Naive thymus-derived CD8-positive, alpha-beta T cell (primary cell): ENCODE measurements at regions not wholly inside any gene's neighbourhood (a gene's known extent, or its start where the extent isn't known, plus 50 kb on each side); places are given as distances from the start of the nearest gene placed in this dataset.

Experiments
- ATAC-seq, 2 donors: fragments of 150-1000 bp; cut with Tn5 transposase in 1 of 2; sonication (Bioruptor Pico), chemical (Tn5 transposase) in 1 of 2; 1 replicate in 1 of 2; 2 replicates in 1 of 2; pipeline ENCODE4 v1.10.0; 2021; ENCODE audit warnings: mild to moderate bottlenecking in 2 of 2, moderate library complexity in 2 of 2
- POLR2A ChIA-PET: fragments of 350-600 bp; sonication (Branson Sonifier 250); formaldehyde crosslinking; loops from one replicate; lab custom pipeline; 2021; ENCODE audit warnings: antibody characterized with exemption; lab: Charles Lee
- DNase-seq, 10 donors: peaks; one replicate each; pipeline versions ENCODE4 v3.0.0 to v3.0.0-alpha.2; 2020 to 2022
- H3K27ac Mint-ChIP-seq, 10 donors: one replicate each; pipeline ENCODE4 v1.8.0; 2020 to 2022; ENCODE audit warnings: mild to moderate bottlenecking in 10 of 10, mixed read lengths in 10 of 10, moderate library complexity in 4 of 10, inconsistent platforms in 1 of 10
- H3K27me3 Mint-ChIP-seq, 5 donors: one replicate each; pipeline ENCODE4 v1.8.0; 2021 to 2022; ENCODE audit warnings: mixed read lengths in 5 of 5
- H3K36me3 Mint-ChIP-seq, 3 donors: one replicate each; pipeline ENCODE4 v1.8.0; 2020 to 2022; ENCODE audit warnings: mixed read lengths in 3 of 3, mild to moderate bottlenecking in 2 of 3, inconsistent platforms in 1 of 3
- H3K4me1 Mint-ChIP-seq, 4 donors: one replicate each; pipeline ENCODE4 v1.8.0; 2021 to 2022; ENCODE audit warnings: mixed read lengths in 4 of 4
- H3K4me3 Mint-ChIP-seq, 10 donors: one replicate each; pipeline ENCODE4 v1.8.0; 2020 to 2022; ENCODE audit warnings: mild to moderate bottlenecking in 10 of 10, mixed read lengths in 10 of 10, moderate library complexity in 6 of 10, inconsistent platforms in 1 of 10
- H3K9me3 Mint-ChIP-seq, 9 donors: one replicate each; pipeline ENCODE4 v1.8.0; 2020 to 2022; ENCODE audit warnings: mixed read lengths in 9 of 9, mild to moderate bottlenecking in 3 of 9, inconsistent platforms in 1 of 9, moderate library complexity in 1 of 9

DNA sequence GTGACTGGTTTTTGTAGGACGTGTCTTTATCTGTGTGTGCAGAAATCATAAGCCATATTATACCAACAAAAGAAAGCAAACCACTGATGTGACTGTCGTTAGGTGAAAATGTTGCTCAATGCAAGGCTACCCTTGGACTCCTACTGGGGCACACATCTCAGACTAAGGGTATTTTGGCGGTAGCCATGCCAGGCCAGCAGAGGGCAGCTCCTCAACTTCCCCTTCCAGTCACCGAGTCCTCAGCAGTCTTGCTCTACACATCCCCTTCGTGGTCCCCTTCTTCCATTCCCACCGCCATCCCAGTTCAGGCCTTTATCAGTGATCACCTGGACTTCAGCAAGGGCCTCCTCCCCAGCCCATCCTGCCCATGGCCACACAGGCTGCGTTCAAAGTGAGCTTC, 113.7 kb upstream of the GGTLC1 start:
- Mint-ChIP-seq H3K4me3 (no peak overlapping the region), H3K27me3 (peaks cover 0 to 13% (median 4%) of the 10 kb centered on the region in 5 donors), H3K27ac (peak overlapping the region in 3 of 10 donors; percentile 18 to 74 (median 20)), H3K36me3 (no peaks in the 10 kb centered on the region), H3K4me1 (peaks cover 4 to 8% (median 6%) of the 10 kb centered on the region in 4 donors), H3K9me3 (no peaks in the 10 kb centered on the region)
- peak in 1 of 2 donors; percentile 16 for ATAC-seq
- peak in 3 of 10 donors; percentile 10 to 20 (median 12) for DNase-seq
- POLR2A ChIA-PET: no interaction called here

GRCh38 chr20:24100370-24101011, 111.9 kb upstream of the GGTLC1 start:
- POLR2A ChIA-PET: no interaction called here
- Mint-ChIP-seq H3K36me3 (no peaks in the 10 kb centered on the region), H3K4me3 (no peak overlapping the region), H3K27me3 (peaks cover 0 to 13% (median 4%) of the 10 kb centered on the region in 5 donors), H3K4me1 (peaks cover 4 to 8% (median 7%) of the 10 kb centered on the region in 4 donors), H3K27ac (peak overlapping the region in 7 of 10 donors; percentile 20 to 93 (median 66)), H3K9me3 (no peaks in the 10 kb centered on the region)
- ATAC-seq (peak; percentile 96 to 99), DNase-seq (peak; percentile 15 to 82 (median 50))

- DNase-seq: no peak
These were observed 110.3 kb upstream of the GGTLC1 start for GRCh38 chr20:24098886-24099285.

DNA sequence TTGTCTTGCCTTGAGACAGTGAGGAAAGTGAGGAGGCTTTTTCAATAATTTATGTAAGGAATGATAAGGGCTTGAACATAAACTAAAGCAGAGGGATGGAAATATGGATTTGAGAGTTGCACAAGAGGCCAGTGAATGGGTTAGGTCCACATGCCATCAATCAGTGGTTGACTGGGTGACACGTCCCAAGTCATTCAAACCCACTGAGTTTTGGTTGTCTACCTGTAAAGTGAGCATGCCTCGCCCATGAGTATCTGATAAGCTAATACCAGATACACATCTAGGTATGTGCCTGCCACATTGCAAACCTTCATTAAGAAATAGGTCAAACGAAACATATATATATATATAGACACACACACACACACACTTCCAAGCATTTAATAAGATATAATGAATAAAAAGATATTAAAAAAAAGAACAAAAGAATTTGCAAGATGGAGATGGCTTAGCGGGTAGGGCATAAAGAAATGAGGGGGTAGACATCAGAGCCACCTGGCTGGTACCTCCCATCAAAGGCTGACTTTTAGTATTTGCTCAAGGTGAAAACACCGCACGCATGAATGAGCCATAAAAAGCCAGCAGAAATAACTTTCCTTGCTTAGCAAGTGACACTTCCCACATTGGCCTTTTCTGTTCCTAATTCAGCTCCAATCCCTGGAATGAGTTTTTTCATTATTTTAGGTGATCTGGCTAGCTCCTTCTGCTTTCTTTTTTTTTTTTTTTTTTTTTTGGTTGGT, 109.1 kb upstream of the GGTLC1 start:
- H3K27ac Mint-ChIP-seq: peak overlapping the region in 1 of 10 donors; percentile 23
- H3K27me3 Mint-ChIP-seq: peaks cover 0 to under 1% (median 0%) of the 10 kb centered on the region in 5 donors
- H3K36me3 Mint-ChIP-seq: peaks cover 0 to 1% (median 0%) of the 10 kb centered on the region in 3 donors
- ATAC-seq: no peak
- POLR2A ChIA-PET: interaction anchor here (0.6 kb wide), 1 partner anchor 192 kb away, joined by 3 read pairs; no protein-coding TSS in a partner anchor
- H3K4me1 Mint-ChIP-seq: peaks cover 4 to 8% (median 7%) of the 10 kb centered on the region in 4 donors
- no peaks in the 10 kb centered on the region for H3K9me3 Mint-ChIP-seq
- H3K4me3 Mint-ChIP-seq: no peak overlapping the region
- no peak for DNase-seq

More at GRCh38 chr20:24098886-24099285, 110.3 kb upstream of the GGTLC1 start:
- Mint-ChIP-seq H3K27me3 (peaks cover 0 to 2% (median 0%) of the 10 kb centered on the region in 5 donors), H3K27ac (peak overlapping the region in 2 of 10 donors; percentile 16 to 17), H3K9me3 (no peaks in the 10 kb centered on the region), H3K36me3 (peaks cover 0 to 1% (median 0%) of the 10 kb centered on the region in 3 donors), H3K4me3 (no peak overlapping the region), H3K4me1 (peaks cover 4 to 8% (median 7%) of the 10 kb centered on the region in 4 donors)
- POLR2A ChIA-PET: no interaction called here
- no peak for ATAC-seq

DNA sequence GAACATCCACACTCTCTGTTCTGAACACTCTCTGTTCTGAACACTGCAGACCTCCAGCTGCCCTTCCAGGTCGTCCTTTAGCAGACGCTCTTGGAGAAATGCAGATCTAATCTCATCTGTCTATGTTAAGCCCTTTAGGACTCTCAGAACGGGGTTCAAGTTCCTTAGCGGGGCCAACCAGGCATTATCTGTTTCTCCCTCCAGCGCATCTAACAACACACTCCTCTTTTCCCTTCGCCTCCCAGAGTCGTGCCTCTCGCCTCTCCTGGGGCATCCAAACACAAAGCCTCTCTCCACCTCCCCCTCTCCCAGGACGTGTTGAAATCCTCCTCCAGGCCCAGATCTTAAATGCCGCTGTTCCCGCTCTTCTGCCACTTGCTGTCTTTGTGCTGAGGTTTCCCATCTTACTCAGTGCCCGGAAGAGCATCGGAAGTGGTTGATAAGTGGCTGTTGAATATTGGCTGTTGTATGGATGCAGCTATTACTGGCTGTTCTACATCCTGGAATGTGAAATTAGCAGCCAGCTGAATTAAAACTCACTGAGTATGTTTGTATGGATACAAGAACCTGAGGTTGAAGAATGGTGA, 108.4 kb upstream of the GGTLC1 start:
- no peaks in the 10 kb centered on the region for H3K27me3 Mint-ChIP-seq
- H3K36me3 Mint-ChIP-seq: peaks cover 0 to 1% (median 0%) of the 10 kb centered on the region in 3 donors
- H3K9me3 Mint-ChIP-seq: no peaks in the 10 kb centered on the region
- POLR2A ChIA-PET: no interaction called here
- H3K4me3 Mint-ChIP-seq: no peak overlapping the region
- ATAC-seq: no peak
- DNase-seq: no peak
- peaks cover 4 to 8% (median 7%) of the 10 kb centered on the region in 4 donors for H3K4me1 Mint-ChIP-seq
- H3K27ac Mint-ChIP-seq: peak overlapping the region in 2 of 10 donors; percentile 30 to 55

DNA sequence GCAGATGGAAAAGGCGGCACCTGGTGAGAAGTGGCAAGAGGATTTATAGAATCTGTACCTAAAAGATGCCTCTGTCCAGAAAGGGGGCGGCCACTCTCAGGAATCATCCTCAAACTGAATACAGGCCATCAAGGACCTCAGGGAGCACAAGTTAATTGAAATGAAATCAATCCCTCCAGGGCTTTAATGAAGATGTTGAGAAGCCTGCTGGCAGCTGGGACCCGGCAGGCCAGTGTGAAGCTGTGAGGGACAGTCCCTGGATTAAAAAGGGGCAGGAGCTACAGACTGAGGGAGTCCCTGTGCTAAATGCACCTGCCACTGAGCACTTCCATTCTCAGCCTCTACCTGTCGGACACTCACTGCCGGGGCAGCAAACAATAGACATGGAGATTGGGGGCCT, 107.7 kb upstream of the GGTLC1 start:
- Mint-ChIP-seq H3K9me3 (no peaks in the 10 kb centered on the region), H3K27me3 (no peaks in the 10 kb centered on the region), H3K4me1 (peaks cover 4 to 8% (median 7%) of the 10 kb centered on the region in 4 donors), H3K36me3 (peaks cover 0 to 1% (median 0%) of the 10 kb centered on the region in 3 donors), H3K4me3 (no peak overlapping the region), H3K27ac (peak overlapping the region in 1 of 10 donors; percentile 55)
- DNase-seq: no peak
- no peak for ATAC-seq
- POLR2A ChIA-PET: no interaction called here

- H3K27me3 Mint-ChIP-seq: no peaks in the 10 kb centered on the region
- DNase-seq: no peak
- POLR2A ChIA-PET: no interaction called here
- peak overlapping the region in 1 of 10 donors; percentile 19 for H3K27ac Mint-ChIP-seq
- H3K9me3 Mint-ChIP-seq: no peaks in the 10 kb centered on the region
- no peak overlapping the region for H3K4me3 Mint-ChIP-seq
- peaks cover 4 to 7% (median 6%) of the 10 kb centered on the region in 4 donors for H3K4me1 Mint-ChIP-seq
- no peak for ATAC-seq
- peaks cover 0 to 1% (median 0%) of the 10 kb centered on the region in 3 donors for H3K36me3 Mint-ChIP-seq
These were observed 107.2 kb upstream of the GGTLC1 start for GRCh38 chr20:24095756-24096155.

GRCh38 chr20:24095303-24095702, 106.7 kb upstream of the GGTLC1 start:
- H3K36me3 Mint-ChIP-seq: peaks cover 0 to 1% (median 0%) of the 10 kb centered on the region in 3 donors
- peaks cover 0 to 1% (median 0%) of the 10 kb centered on the region in 5 donors for H3K27me3 Mint-ChIP-seq
- H3K9me3 Mint-ChIP-seq: no peaks in the 10 kb centered on the region
- no peak overlapping the region for H3K4me3 Mint-ChIP-seq
- ATAC-seq (no peak), DNase-seq (no peak)
- peaks cover 1 to 2% (median 2%) of the 10 kb centered on the region in 4 donors for H3K4me1 Mint-ChIP-seq
- H3K27ac Mint-ChIP-seq: no peak overlapping the region
- POLR2A ChIA-PET: no interaction called here

DNA sequence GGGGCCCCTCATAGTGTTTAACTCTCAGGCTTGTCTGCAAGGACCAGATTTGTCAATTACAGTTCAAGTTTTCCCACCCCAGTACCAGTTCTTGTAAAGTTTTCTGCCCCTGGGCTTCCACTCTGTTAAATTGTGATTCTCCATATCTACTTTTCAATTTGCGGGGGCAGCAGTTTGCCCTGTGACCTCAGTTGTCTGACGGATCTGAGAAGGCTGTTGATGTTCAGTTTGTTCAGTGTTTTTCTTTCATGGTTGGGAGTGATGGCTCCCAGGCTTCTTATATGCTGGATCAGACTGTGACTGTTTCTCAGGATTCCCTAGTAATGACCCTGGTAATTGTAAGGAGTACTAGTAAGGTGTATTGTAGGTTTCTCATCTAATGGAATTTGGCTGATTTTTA, 101.0 kb upstream of the GGTLC1 start:
- DNase-seq: no peak
- ATAC-seq: no peak
- Mint-ChIP-seq H3K4me3 (no peak overlapping the region), H3K27me3 (peaks cover 0 to 2% (median 0%) of the 10 kb centered on the region in 5 donors), H3K4me1 (peaks cover 0 to 2% (median 0%) of the 10 kb centered on the region in 4 donors), H3K9me3 (no peaks in the 10 kb centered on the region), H3K27ac (peak overlapping the region in 1 of 10 donors; percentile 9), H3K36me3 (peaks cover 0 to 1% (median 0%) of the 10 kb centered on the region in 3 donors)
- POLR2A ChIA-PET: no interaction called here

DNA sequence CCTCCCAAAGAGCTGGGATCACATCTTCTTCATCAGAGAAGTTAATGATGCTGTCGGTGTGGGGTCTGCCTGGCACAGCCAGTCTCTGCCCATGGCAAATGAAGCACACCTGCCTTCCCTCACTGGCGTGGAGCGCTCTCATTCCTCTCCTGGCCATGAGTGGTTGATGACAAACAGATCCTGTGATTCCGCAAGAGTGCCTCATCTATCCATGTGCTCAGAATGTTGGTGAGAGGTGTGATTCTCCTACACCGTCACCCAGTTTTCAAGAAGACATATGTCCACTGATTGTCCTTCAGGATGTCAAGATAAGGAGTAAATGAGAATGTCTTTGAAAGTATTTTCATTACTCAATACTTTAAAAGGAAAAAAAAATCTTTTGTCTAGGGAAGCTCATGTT, 97.5 kb upstream of the GGTLC1 start:
- H3K9me3 Mint-ChIP-seq: no peaks in the 10 kb centered on the region
- no peak overlapping the region for H3K4me3 Mint-ChIP-seq
- POLR2A ChIA-PET: no interaction called here
- no peaks in the 10 kb centered on the region for H3K36me3 Mint-ChIP-seq
- no peak for ATAC-seq
- peaks cover 0 to 3% (median 0%) of the 10 kb centered on the region in 4 donors for H3K4me1 Mint-ChIP-seq
- DNase-seq: no peak
- peaks cover 0 to 2% (median 0%) of the 10 kb centered on the region in 5 donors for H3K27me3 Mint-ChIP-seq
- peak overlapping the region in 1 of 10 donors; percentile 48 for H3K27ac Mint-ChIP-seq

DNA sequence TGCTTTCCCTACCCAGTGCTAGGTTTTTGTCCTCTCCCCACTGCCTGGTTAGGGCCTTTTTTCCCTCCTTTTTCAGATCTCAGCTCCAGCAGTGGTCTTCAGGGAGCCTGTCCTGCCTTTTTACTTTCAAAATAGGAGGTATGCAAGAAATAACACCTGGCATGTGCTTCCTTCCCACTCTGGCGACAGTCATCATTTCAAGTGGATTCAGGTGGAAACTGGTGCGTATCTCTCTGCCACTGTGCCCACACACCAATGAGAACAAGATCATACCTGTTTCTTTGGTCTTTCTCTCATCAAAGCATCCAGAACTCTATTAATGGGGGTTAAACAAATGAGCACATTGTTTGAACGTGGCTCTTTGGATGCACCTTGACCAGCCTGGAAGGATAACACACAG, 95.7 kb upstream of the GGTLC1 start:
- Mint-ChIP-seq H3K36me3 (no peaks in the 10 kb centered on the region), H3K4me1 (peaks cover 0 to 3% (median 0%) of the 10 kb centered on the region in 4 donors), H3K9me3 (no peaks in the 10 kb centered on the region), H3K4me3 (no peak overlapping the region), H3K27me3 (no peaks in the 10 kb centered on the region), H3K27ac (peak overlapping the region in 1 of 10 donors; percentile 29)
- POLR2A ChIA-PET: no interaction called here
- no peak for DNase-seq
- ATAC-seq: no peak

GRCh38 chr20:24081077-24081476, 92.5 kb upstream of the GGTLC1 start:
- POLR2A ChIA-PET: interaction anchor here (0.5 kb wide), 1 partner anchor 11 kb away, joined by 5 read pairs; no protein-coding TSS in a partner anchor
- Mint-ChIP-seq H3K27ac (peak overlapping the region in 2 of 10 donors; percentile 10 to 48), H3K4me1 (peaks cover 0 to 5% (median 0%) of the 10 kb centered on the region in 4 donors), H3K4me3 (no peak overlapping the region), H3K27me3 (no peaks in the 10 kb centered on the region), H3K9me3 (no peaks in the 10 kb centered on the region), H3K36me3 (no peaks in the 10 kb centered on the region)
- ATAC-seq: no peak
- DNase-seq: no peak
